Activated CD8-positive, alpha-beta T cell treated with anti-CD3 and anti-CD28 coated beads for 36 hours (primary cell): ENCODE measurements at regions not wholly inside any gene's neighbourhood (a gene's known extent, or its start where the extent isn't known, plus 50 kb on each side); places are given as distances from the start of the nearest gene placed in this dataset.

Experiments
- ATAC-seq: fragments of 200-7000 bp; cut with Tn5 transposase; one replicate; pipeline ENCODE4 v1.10.0; 2021; ENCODE audit warnings: mild to moderate bottlenecking, moderate library complexity
- CTCF ChIA-PET: fragments of 350-600 bp; sonication (Branson Sonifier 250); formaldehyde crosslinking; loops from one replicate; lab custom pipeline; 2021; ENCODE audit warnings: antibody characterized with exemption; lab: Charles Lee
- POLR2A ChIA-PET: fragments of 350-600 bp; sonication (Branson Sonifier 250); formaldehyde crosslinking; loops from one replicate; lab custom pipeline; 2021; ENCODE audit warnings: antibody characterized with exemption; lab: Charles Lee
- DNase-seq: peaks from one replicate; pipeline ENCODE4 v3.0.0-alpha.2; 2020
- H3K27ac Mint-ChIP-seq: one replicate; pipeline ENCODE4 v1.8.0; 2021; ENCODE audit warnings: mild to moderate bottlenecking, mixed read lengths
- H3K27me3 Mint-ChIP-seq: one replicate; pipeline ENCODE4 v1.8.0; 2021; ENCODE audit warnings: mixed read lengths
- H3K36me3 Mint-ChIP-seq: one replicate; pipeline ENCODE4 v1.8.0; 2021; ENCODE audit warnings: low read depth, mixed read lengths
- H3K4me1 Mint-ChIP-seq: one replicate; pipeline ENCODE4 v1.8.0; 2021; ENCODE audit warnings: low read depth, mixed read lengths
- H3K4me3 Mint-ChIP-seq: one replicate; pipeline ENCODE4 v1.8.0; 2021; ENCODE audit warnings: mild to moderate bottlenecking, moderate library complexity, mixed read lengths
- H3K9me3 Mint-ChIP-seq: one replicate; pipeline ENCODE4 v1.8.0; 2021; ENCODE audit warnings: mixed read lengths
- intact Hi-C: fragments of 100-400 bp; cut with micrococcal nuclease; formaldehyde crosslinking; loops from one replicate; pipeline ENCODE4 v1.10.0; 2022
- TF ChIP-seq, protein P1 (sequence below): fragments of 200-600 bp; IDR thresholded peaks from one replicate; pipeline ENCODE4 v1.8.0; 2022; ENCODE audit warnings: antibody characterized with exemption, mild to moderate bottlenecking

DNA sequence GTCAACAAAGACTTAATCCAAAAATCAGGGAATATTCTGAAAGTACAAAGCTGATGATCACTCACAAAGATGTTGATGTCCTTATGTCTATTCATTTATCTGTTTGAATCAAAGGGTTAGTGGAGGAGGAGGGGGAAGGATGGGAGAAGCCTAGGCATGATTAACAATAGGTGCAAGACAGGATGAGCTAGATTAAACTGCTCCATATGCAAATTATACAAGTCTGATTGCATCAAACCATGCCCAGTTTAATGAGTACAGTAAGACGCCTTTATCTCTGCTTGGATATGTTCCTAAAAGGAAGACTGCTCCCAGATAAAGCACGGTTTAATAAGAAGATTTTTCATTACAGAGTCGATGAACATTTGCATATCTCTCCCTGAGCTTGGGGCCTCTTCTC lies 626.4 kb upstream of the NOX3 start:
- TF ChIP-seq, protein P1, sequence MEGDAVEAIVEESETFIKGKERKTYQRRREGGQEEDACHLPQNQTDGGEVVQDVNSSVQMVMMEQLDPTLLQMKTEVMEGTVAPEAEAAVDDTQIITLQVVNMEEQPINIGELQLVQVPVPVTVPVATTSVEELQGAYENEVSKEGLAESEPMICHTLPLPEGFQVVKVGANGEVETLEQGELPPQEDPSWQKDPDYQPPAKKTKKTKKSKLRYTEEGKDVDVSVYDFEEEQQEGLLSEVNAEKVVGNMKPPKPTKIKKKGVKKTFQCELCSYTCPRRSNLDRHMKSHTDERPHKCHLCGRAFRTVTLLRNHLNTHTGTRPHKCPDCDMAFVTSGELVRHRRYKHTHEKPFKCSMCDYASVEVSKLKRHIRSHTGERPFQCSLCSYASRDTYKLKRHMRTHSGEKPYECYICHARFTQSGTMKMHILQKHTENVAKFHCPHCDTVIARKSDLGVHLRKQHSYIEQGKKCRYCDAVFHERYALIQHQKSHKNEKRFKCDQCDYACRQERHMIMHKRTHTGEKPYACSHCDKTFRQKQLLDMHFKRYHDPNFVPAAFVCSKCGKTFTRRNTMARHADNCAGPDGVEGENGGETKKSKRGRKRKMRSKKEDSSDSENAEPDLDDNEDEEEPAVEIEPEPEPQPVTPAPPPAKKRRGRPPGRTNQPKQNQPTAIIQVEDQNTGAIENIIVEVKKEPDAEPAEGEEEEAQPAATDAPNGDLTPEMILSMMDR: no peak
- ChIA-PET POLR2A (no interaction called here), CTCF (no interaction called here)
- no peak for DNase-seq
- no peak overlapping the region for H3K27ac Mint-ChIP-seq
- peaks cover 5% of the 10 kb centered on the region for H3K9me3 Mint-ChIP-seq
- no peaks in the 10 kb centered on the region for H3K4me1 Mint-ChIP-seq
- ATAC-seq: no peak
- intact Hi-C loops: no loop called here
- H3K4me3 Mint-ChIP-seq: no peak overlapping the region
- H3K36me3 Mint-ChIP-seq: peaks cover 1% of the 10 kb centered on the region
- no peaks in the 10 kb centered on the region for H3K27me3 Mint-ChIP-seq

DNA sequence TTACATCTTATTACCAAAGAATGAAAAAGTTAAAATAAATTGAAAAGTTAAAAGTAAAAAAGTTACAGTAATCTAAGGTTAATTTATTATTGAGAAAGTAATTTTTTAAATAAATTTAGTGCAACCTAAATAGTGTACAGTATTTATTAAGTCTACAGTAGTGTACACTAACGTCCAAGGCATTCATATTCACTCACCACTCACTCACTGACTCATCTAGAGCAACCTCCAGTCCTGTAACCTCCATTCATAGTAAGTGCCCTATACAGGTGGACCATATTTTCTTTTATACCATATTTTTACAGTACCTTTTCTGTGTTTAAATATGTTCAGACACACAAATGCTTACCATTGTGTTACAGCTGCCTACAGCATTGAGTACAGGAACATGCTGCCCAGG lies 624.7 kb upstream of the NOX3 start:
- Mint-ChIP-seq H3K4me1 (no peaks in the 10 kb centered on the region), H3K27me3 (no peaks in the 10 kb centered on the region), H3K9me3 (no peaks in the 10 kb centered on the region), H3K36me3 (no peaks in the 10 kb centered on the region), H3K27ac (no peak overlapping the region), H3K4me3 (no peak overlapping the region)
- ChIA-PET POLR2A (no interaction called here), CTCF (no interaction called here)
- TF ChIP-seq, protein P1: no peak
- ATAC-seq (no peak), DNase-seq (no peak)
- intact Hi-C loops: no loop called here

DNA sequence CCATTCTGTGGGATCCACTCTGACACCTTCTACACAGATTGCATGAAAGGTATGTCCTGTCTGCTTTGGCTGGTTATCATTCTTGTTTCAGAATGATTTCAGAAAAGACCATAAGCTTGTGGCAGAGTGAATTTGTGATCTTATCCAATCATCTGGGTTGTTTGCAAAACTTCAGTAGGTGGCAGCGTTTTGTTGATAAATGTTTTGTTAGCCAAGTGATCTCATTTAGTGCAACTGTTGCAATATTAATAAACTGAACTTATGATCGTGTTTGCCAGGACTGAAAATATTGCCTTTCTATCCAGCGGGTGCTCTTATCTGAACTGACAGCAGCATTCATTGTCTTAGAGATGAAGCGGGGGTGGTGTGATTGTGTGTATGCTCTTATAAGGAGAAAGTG lies 613.2 kb upstream of the NOX3 start:
- TF ChIP-seq, protein P1: no peak
- Mint-ChIP-seq H3K27me3 (no peaks in the 10 kb centered on the region), H3K36me3 (no peaks in the 10 kb centered on the region), H3K9me3 (no peaks in the 10 kb centered on the region), H3K27ac (no peak overlapping the region), H3K4me1 (no peaks in the 10 kb centered on the region), H3K4me3 (no peak overlapping the region)
- POLR2A ChIA-PET: no interaction called here
- CTCF ChIA-PET: interaction anchor here (0.6 to 1.2 kb wide), 2 partner anchors 123 to 569 kb away, joined by 3 to 4 read pairs; no protein-coding TSS in a partner anchor
- no peak for DNase-seq
- ATAC-seq: no peak
- intact Hi-C loops: no loop called here

DNA sequence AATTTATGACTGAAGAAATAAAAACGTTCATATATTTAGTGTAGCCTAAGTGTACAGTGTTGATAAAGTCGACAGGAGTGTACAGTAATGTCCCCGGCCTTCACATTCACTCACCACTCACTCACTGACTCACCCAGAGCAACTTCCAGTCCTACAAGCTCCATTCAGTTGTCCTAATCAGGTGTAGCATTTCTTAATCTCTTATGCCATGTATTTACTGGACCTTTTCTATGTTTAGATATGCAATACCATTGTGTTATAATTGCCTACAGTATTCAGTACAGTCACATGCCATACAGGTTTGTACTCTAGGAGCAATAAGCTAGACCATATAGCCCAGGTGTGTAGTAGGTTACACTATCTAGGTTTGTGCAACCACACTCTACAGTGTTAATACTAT lies 610.2 kb upstream of the NOX3 start:
- Mint-ChIP-seq H3K4me1 (no peaks in the 10 kb centered on the region), H3K36me3 (no peaks in the 10 kb centered on the region), H3K27ac (no peak overlapping the region), H3K9me3 (no peaks in the 10 kb centered on the region), H3K27me3 (no peaks in the 10 kb centered on the region), H3K4me3 (no peak overlapping the region)
- ChIA-PET CTCF (no interaction called here), POLR2A (no interaction called here)
- ATAC-seq (no peak), DNase-seq (no peak)
- TF ChIP-seq, protein P1: no peak
- intact Hi-C loops: no loop called here

DNA sequence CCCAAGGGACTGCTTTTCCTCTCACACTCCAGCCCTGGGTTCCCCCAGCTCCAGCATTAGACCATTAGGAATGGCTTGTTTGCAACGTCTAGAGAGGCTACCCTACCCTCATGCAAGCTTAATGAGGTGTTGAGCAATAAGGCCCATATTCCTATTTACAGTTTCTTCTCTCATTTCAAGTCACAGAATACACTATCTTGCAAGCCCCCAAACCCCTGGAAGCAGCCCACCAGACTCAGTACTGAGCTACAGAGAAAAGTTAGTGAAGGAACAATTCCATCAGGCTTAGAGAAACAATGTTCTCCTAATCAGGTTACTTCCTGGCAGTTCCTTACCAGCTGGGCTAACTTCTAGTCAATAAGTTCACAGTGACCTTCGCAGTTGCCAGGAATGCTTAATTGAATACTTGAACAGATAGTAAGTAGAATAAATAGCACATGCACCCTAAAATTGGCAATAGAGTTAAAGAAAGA lies 606.5 kb upstream of the NOX3 start:
- intact Hi-C loops: no loop called here
- ChIA-PET CTCF (no interaction called here), POLR2A (no interaction called here)

More for the DNA sequence above, 606.5 kb upstream of the NOX3 start:
- no peak for DNase-seq
- no peak for ATAC-seq
- H3K36me3 Mint-ChIP-seq: no peaks in the 10 kb centered on the region
- no peak overlapping the region for H3K27ac Mint-ChIP-seq
- peaks cover 10% of the 10 kb centered on the region for H3K4me1 Mint-ChIP-seq
- no peaks in the 10 kb centered on the region for H3K9me3 Mint-ChIP-seq
- H3K27me3 Mint-ChIP-seq: no peaks in the 10 kb centered on the region
- TF ChIP-seq, protein P1: no peak
- no peak overlapping the region for H3K4me3 Mint-ChIP-seq
